Nephron (organoid): ENCODE measurements at regions not wholly inside any gene's neighbourhood (a gene's known extent, or its start where the extent isn't known, plus 50 kb on each side); places are given as distances from the start of the nearest gene placed in this dataset.

Experiments used
- H3K27ac Mint-ChIP-seq, 3 experiments: 2 replicates each; pipeline ENCODE4 v1.8.0; 2020; ENCODE audit warnings: mixed read lengths in 3 of 3, mild to moderate bottlenecking in 2 of 3, moderate library complexity in 1 of 3
- H3K27me3 Mint-ChIP-seq: 2 replicates; pipeline ENCODE4 v1.8.0; 2021; ENCODE audit warnings: low read depth, mild to moderate bottlenecking, moderate library complexity, mixed read lengths
- H3K36me3 Mint-ChIP-seq: 2 replicates; pipeline ENCODE4 v1.8.0; 2020; ENCODE audit warnings: low read depth, mixed read lengths
- H3K4me1 Mint-ChIP-seq: 2 replicates; pipeline ENCODE4 v1.8.0; 2020; ENCODE audit warnings: mixed read lengths
- H3K4me3 Mint-ChIP-seq, 3 experiments: 2 replicates each; pipeline ENCODE4 v1.8.0; 2020; ENCODE audit warnings: mild to moderate bottlenecking in 3 of 3, mixed read lengths in 3 of 3, moderate library complexity in 2 of 3
- H3K9me3 Mint-ChIP-seq: 2 replicates; pipeline ENCODE4 v1.8.0; 2020; ENCODE audit warnings: mixed read lengths
- CTCF ChIP-seq, 3 experiments: fragments of 200-600 bp; sonication (generic); IDR thresholded peaks; one replicate each; pipeline ENCODE4 v1.5.0; 2021; ENCODE audit warnings: antibody characterized with exemption in 3 of 3; ENCODE audit not compliant: unreplicated experiment in 3 of 3

GRCh38 chr10:4082861-4083260 is 297.9 kb upstream of the KLF6 start:
- H3K9me3 Mint-ChIP-seq = no peaks in the 10 kb centered on the region
- no peaks in the 10 kb centered on the region for H3K36me3 Mint-ChIP-seq
- H3K4me1 Mint-ChIP-seq = peaks cover 53% of the 10 kb centered on the region
- no peak for TF ChIP-seq CTCF (IDR thresholded peaks at IDR 0.05; ENCODE audit: unreplicated experiment in 3 of 3)
- peak overlapping the region; percentile 85 to 97 (median 93) for H3K27ac Mint-ChIP-seq
- H3K4me3 Mint-ChIP-seq = peak overlapping the region in 1 of 3 experiments; percentile 14
- no peaks in the 10 kb centered on the region for H3K27me3 Mint-ChIP-seq

GRCh38 chr10:4081685-4082111 is 296.7 kb upstream of the KLF6 start:
- peaks cover 51% of the 10 kb centered on the region for H3K4me1 Mint-ChIP-seq
- no peak overlapping the region for H3K4me3 Mint-ChIP-seq
- no peaks in the 10 kb centered on the region for H3K9me3 Mint-ChIP-seq
- no peaks in the 10 kb centered on the region for H3K27me3 Mint-ChIP-seq
- H3K36me3 Mint-ChIP-seq = no peaks in the 10 kb centered on the region
- H3K27ac Mint-ChIP-seq = peak overlapping the region; percentile 79 to 89 (median 80)
- no peak for TF ChIP-seq CTCF (IDR thresholded peaks at IDR 0.05; ENCODE audit: unreplicated experiment in 3 of 3)

- no peak for TF ChIP-seq CTCF (IDR thresholded peaks at IDR 0.05; ENCODE audit: unreplicated experiment in 3 of 3)
- no peaks in the 10 kb centered on the region for H3K9me3 Mint-ChIP-seq
- peaks cover 37% of the 10 kb centered on the region for H3K4me1 Mint-ChIP-seq
- no peak overlapping the region for H3K4me3 Mint-ChIP-seq
- peak overlapping the region in 2 of 3 experiments; percentile 4 to 89 for H3K27ac Mint-ChIP-seq
- H3K27me3 Mint-ChIP-seq = peaks cover 5% of the 10 kb centered on the region
- H3K36me3 Mint-ChIP-seq = no peaks in the 10 kb centered on the region
Observed at GRCh38 chr10:4080225-4080805, 295.3 kb upstream of the KLF6 start.

- peaks cover 35% of the 10 kb centered on the region for H3K4me1 Mint-ChIP-seq
- H3K27me3 Mint-ChIP-seq = peaks cover 5% of the 10 kb centered on the region
- TF ChIP-seq CTCF (IDR thresholded peaks at IDR 0.05; ENCODE audit: unreplicated experiment in 3 of 3) = no peak
- no peaks in the 10 kb centered on the region for H3K36me3 Mint-ChIP-seq
- H3K27ac Mint-ChIP-seq = peak overlapping the region in 2 of 3 experiments; percentile 71 to 89
- no peaks in the 10 kb centered on the region for H3K9me3 Mint-ChIP-seq
- H3K4me3 Mint-ChIP-seq = no peak overlapping the region
Observed at GRCh38 chr10:4079803-4080202, 294.8 kb upstream of the KLF6 start.

GRCh38 chr10:4077804-4078203 is 292.8 kb upstream of the KLF6 start:
- no peak for TF ChIP-seq CTCF (IDR thresholded peaks at IDR 0.05; ENCODE audit: unreplicated experiment in 3 of 3)
- no peak overlapping the region for H3K27ac Mint-ChIP-seq
- H3K9me3 Mint-ChIP-seq = no peaks in the 10 kb centered on the region
- H3K27me3 Mint-ChIP-seq = peaks cover 9% of the 10 kb centered on the region
- H3K36me3 Mint-ChIP-seq = no peaks in the 10 kb centered on the region
- H3K4me3 Mint-ChIP-seq = no peak overlapping the region
- peaks cover 22% of the 10 kb centered on the region for H3K4me1 Mint-ChIP-seq

GRCh38 chr10:4076983-4077382 is 292.0 kb upstream of the KLF6 start:
- Mint-ChIP-seq H3K4me1 (peaks cover 18% of the 10 kb centered on the region), H3K27me3 (peaks cover 9% of the 10 kb centered on the region), H3K4me3 (no peak overlapping the region), H3K27ac (no peak overlapping the region), H3K36me3 (no peaks in the 10 kb centered on the region), H3K9me3 (no peaks in the 10 kb centered on the region)
- TF ChIP-seq CTCF (IDR thresholded peaks at IDR 0.05; ENCODE audit: unreplicated experiment in 3 of 3) = no peak
